ENCODE measurements at regions not wholly inside any gene's neighbourhood (a gene's known extent, or its start where the extent isn't known, plus 50 kb on each side); places are given as distances from the start of the nearest gene placed in this dataset.

- no peak for FAIRE-seq
These were observed 112.2 kb upstream of the PLPPR4 start for GRCh38 chr1:99152132-99152531.

More at GRCh38 chr1:99152132-99152531, 112.2 kb upstream of the PLPPR4 start:
- Histone ChIP-seq H4K20me1 (ENCODE audit: control insufficient read depth, insufficient read depth) (no peaks in the 10 kb centered on the region), H3K79me2 (ENCODE audit: control insufficient read depth, insufficient read depth, low read length) (no peaks in the 10 kb centered on the region), H3K4me1 (ENCODE audit: control insufficient read depth, insufficient read depth, low read length) (no peaks in the 10 kb centered on the region), H3K36me3 (ENCODE audit: control insufficient read depth in 2 of 2, insufficient read depth in 2 of 2, low read length in 1 of 2) (no peaks in the 10 kb centered on the region), H3K27ac (ENCODE audit: control insufficient read depth, insufficient read depth) (no peak overlapping the region), H3K4me3 (no peak overlapping the region), H3K4me2 (ENCODE audit: control insufficient read depth, insufficient read depth) (no peak overlapping the region), H3K27me3 (replicated peaks in 1 of 2; ENCODE audit: control insufficient read depth in 2 of 2, insufficient read depth in 2 of 2, low read length in 1 of 2) (no peaks in the 10 kb centered on the region), H3K9me3 (replicated peaks; ENCODE audit: control insufficient read depth, insufficient read depth, low read length) (no peaks in the 10 kb centered on the region), H2AFZ (ENCODE audit: control insufficient read depth, low read depth, low read length) (no peak overlapping the region), H3K9ac (ENCODE audit: control insufficient read depth, insufficient read depth, low read length) (no peak overlapping the region)
- CTCF ChIA-PET: no interaction called here
- in situ Hi-C loops (cut with MboI): no loop called here
- no peak for DNase-seq (ENCODE audit: low read depth, low spot score)
- BruUV-seq (replicated peaks): no TSS peak
- SMC1A ChIA-PET (ENCODE audit: uncharacterized antibody, unreplicated experiment): no interaction called here
- 0% methylated on average over 1 of the region's 1 CpG for WGBS (ENCODE audit: insufficient coverage, insufficient replicate concordance, low lambda C conversion rate, missing lambda C conversion rate)
- intact Hi-C loops (cut with micrococcal nuclease; ENCODE audit: unreplicated experiment): no loop called here
- POLR2A ChIA-PET: no interaction called here
- no peak for ATAC-seq
- RAD21 ChIA-PET (ENCODE audit: unreplicated experiment): no interaction called here
- TF ChIP-seq CEBPZ (IDR thresholded peaks at IDR 0.05; ENCODE audit: low read depth, low read length) (no peak), DPF2 (IDR thresholded peaks at IDR 0.05) (no peak), MAX (IDR thresholded peaks at IDR 0.05; ENCODE audit: low read depth, low read length) (no peak), ZNF207 (IDR thresholded peaks at IDR 0.05; ENCODE audit: borderline replicate concordance) (no peak)

Measured in GM12878 (cell line).